ENCODE measurements at regions not wholly inside any gene's neighbourhood (a gene's known extent, or its start where the extent isn't known, plus 50 kb on each side); places are given as distances from the start of the nearest gene placed in this dataset.

DNA sequence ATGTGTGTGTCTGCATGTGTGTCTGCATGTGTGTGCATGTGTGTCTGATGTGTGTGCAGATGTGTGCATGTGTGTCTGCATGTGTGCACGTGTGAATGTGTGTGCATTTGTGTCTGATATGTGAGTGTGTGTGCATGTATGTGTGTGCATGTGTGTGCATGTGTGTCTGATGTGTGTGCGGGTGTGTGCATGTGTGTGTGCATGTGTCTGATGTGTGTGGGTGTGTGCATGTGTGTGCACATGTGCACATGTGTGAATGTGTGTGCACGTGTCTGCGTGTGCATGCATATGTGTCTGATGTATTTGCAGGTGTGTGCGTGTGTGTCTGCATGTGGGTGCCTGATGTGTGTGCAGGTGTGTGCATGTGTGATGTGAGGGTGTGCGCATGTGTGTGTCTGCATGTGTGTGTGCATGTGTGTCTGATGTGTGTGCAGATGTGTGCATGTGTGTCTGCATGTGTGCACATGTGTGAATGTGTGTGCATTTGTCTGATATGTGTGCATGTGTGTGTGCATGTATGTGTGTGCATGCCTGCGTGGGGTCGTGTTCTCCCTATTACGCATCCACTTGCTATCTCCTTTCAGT, 470.1 kb upstream of the HS6ST1 start:
- no peak for DNase-seq (ENCODE audit: extremely low read depth in 1 of 11, low read depth in 9 of 11, low spot score in 4 of 11)

DNA sequence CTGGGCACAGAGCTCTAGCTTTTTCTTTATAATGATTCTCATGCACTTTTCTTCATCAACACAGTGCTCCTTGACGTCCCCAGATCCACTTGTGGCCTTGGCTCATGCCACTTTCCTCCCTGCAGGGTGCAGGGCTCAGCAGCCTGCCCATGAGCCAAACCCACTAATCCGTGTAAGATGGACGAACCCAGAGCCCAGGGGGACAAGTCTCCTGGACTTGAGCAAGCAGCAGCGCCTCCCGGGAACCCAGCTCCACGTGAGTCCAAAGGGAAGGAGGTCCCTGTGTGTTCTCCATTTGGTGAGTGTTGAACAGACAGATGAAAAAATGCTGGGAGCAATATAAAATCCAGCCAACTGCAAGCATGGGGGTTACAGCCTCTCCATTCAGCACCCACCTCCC, 470.6 kb upstream of the HS6ST1 start:
- DNase-seq (ENCODE audit: extremely low read depth in 1 of 11, low read depth in 9 of 11, low spot score in 4 of 11), result no peak

DNA sequence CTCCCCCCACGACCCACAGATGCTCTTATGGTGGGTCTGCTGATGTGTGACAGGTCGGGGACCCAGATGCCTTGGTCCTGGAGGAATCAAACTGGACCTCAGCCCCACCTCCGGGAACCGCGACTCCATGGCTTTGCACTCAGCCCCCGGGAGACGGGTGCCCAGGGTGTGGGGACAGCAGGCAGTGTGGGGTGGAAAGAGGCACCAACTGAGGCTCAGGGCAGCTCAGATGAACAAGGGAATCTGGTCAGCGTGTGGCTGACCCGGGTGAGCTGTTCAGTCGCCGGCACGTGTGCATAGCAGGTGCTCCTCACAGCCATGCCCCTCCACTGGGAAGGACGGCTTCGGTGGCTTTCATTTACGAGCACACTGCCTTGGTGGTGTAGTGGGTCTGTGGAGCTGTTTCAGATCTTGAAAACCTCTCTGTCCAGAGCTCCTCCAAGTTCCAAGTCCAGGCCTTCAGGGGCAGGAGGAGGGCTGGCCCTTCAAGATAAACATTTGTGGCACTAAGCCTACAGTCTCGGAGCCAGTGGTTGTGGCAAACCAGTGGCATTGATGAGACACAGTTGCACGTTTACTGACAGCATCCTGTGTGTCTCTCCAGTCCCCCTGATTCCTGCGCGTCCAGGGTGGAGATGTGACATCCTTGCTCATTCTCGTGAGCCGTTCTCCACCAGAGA, 471.2 kb upstream of the HS6ST1 start:
- no peak for DNase-seq (ENCODE audit: extremely low read depth in 1 of 11, low read depth in 9 of 11, low spot score in 4 of 11)

DNA sequence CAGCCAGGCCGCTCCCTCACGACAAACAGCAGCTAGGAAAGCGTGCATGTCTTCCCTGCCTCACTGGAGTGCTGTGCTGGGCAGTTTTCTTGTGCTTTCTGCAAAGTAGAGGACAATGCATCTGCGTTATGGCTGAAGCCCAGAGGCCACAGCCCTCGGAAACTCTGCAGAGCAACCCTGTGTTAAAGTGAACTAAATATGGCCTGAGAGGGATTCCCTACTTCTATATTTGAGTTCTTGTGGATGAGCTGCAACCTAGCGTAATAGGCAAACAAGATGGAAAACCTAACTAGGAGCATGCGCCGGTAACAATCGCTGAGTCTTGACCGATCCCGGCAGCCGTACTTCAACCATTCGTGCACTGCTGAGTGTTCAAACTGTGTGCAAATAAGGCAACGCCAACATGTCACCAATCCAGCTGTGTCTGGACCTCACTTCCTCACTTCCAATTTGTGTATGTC, 471.9 kb upstream of the HS6ST1 start:
- DNase-seq (ENCODE audit: extremely low read depth in 1 of 11, low read depth in 9 of 11, low spot score in 4 of 11), result no peak

DNA sequence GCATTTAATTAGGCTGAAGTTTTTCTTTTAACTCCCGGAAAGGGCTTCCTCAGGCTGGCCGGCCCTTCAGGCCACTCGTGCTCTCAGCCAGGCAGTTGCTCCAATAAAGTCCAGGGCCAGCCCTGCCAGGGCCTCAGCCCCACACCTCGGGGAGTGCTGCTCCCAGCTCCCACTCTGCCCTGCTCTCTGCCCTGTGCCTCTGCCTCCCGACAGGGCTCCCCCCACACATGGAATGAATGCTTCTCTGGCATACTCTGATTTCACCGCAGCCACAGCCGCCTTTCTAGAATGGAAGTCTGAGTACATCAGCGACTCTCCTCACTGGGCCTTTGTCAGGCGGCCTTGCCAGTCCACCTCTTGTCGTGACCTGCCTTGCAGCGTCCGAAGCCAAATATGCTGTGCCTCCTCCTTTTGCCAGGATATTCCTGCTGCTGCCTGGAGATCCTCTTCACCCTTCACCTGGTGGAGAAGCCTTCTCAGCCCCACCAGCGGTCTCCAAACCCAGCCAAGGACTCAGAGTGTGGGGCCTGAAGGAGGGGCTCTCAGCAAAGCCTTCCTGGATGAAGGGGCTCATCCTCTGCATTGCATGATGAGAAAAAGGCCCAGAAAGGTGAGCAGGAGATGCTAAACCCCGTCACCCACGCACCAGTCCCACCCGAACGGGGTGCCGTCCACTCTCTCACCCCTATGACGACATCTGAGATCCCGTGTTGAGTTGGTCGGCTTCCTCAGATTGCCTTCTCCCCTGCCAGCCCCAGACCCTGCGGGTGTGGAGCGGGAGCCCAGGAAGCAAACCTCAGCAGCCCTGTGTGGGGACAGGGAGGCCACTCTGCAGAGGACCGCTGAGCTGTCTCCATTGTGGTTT, 472.7 kb upstream of the HS6ST1 start:
- no peak for DNase-seq (ENCODE audit: extremely low read depth in 1 of 11, low read depth in 9 of 11, low spot score in 4 of 11)

DNA sequence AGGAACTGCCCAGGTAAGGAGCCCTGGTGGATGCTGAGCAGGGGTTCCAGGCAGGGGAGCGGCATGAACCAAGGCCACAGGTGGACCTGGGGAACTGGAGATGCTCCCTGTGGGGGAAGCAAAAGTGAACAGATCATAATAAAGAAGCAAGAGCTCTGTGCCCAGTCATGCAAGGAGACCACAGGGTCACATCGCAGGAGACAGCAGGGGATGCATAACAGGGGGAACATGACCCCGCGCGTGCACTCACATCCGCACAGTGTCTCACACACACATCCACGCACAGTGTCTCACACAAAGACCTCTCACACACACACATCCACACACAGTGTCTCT, 473.3 kb upstream of the HS6ST1 start:
- DNase-seq (ENCODE audit: extremely low read depth in 1 of 11, low read depth in 9 of 11, low spot score in 4 of 11), result no peak

DNA sequence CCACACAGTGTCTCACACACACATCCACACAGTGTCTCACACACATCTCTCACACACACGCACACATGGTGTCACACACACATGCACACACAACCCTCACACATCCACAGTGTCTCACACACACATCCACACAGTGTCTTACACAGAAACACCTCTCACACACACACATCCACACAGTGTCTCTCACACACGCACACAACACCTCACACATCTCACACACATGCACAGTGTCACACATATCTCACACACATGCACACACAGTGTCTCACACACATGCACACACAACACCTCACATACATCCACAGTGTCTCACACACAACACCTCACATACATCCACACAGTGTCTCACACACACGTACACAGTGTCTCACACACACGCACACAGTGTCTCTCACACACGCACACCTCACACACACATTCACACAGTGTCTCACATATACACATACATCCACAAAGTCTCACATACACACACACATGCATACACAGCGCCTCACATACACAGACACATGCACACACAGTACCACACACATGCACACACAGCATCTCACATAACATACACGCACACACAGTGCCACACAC, 473.9 kb upstream of the HS6ST1 start:
- no peak for DNase-seq (ENCODE audit: extremely low read depth in 1 of 11, low read depth in 9 of 11, low spot score in 4 of 11)

DNA sequence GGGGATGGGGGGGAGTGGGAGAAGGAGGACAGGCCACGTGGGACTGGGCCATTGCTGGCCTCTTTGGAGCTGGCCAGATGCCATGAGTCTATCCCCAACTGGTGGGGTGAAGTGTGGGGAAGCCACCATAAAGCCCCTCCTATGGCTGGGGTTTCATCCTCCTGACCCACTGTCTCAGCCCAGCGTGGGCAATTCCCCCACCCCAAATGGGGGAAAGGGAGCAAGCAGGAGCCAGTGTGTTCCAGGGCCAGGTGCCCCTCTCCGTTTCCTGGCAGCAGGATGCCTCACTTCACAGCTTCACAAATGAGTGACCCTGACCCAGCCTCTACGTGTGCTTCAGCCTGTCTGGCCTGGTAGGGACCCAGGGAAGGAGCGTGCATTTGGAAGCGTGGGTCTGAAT, 474.7 kb upstream of the HS6ST1 start:
- DNase-seq (ENCODE audit: extremely low read depth in 1 of 11, low read depth in 9 of 11, low spot score in 4 of 11), result no peak

DNA sequence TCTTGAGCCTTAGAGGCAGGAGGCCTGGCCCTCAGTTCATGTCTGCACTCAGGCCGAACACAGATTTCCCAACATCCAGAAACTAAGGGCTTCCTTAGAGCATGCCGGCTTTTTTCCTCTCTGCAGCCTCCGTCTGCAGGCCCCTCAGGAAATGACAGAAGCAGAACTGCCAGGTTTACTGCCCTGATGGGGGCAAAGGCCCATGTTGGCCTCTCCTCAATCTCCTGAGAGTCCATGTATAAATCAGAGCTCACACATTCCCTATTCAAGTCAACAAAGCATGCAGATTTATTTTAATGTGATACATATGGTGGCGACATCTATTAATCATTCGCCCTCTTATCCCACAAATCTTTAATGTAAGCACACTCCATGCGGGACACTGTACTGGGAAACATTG, 475.6 kb upstream of the HS6ST1 start:
- peak in 1 of 11 donors; percentile 31 for DNase-seq (ENCODE audit: extremely low read depth in 1 of 11, low read depth in 9 of 11, low spot score in 4 of 11)

DNA sequence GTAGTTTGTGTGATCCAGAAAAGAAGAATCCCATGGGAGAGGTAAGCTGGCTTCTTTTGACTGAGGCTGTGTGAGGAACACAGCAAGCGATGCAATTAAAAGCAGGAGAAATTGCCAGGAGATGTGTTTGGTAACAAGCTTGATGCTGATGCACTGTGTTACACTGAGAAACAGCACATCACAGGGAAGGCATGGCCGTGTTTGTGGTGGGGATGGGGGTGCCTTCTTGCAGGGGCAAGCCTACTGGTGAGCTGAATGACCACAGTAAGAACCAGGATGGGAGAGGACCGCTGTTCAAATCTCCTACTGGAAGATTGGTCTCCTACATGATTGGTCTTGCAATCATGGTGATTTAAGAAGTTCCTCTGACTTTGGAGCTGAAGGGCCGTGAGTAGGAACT, 477.7 kb upstream of the HS6ST1 start:
- no peak for DNase-seq (ENCODE audit: extremely low read depth in 1 of 11, low read depth in 9 of 11, low spot score in 4 of 11)

DNA sequence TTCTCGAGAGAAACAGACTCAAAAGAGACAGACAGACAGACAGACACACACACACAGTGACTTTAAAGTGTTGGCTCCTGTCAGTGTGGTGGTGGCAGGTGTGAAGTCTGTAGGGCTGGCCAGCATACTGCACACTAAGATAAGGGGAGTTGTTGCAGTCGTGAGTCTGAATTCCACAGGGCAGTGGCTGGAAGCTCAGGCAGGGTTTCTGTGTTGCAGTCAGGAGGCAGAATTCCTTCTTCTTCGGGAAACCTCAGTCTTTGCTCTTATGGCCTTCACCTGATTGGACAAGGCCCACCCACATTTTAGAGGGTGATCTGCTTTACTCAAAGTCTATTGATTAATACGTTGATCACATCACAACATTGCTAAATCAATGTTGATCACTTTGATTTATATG, 478.4 kb upstream of the HS6ST1 start:
- DNase-seq (ENCODE audit: extremely low read depth in 1 of 11, low read depth in 9 of 11, low spot score in 4 of 11), result no peak

DNA sequence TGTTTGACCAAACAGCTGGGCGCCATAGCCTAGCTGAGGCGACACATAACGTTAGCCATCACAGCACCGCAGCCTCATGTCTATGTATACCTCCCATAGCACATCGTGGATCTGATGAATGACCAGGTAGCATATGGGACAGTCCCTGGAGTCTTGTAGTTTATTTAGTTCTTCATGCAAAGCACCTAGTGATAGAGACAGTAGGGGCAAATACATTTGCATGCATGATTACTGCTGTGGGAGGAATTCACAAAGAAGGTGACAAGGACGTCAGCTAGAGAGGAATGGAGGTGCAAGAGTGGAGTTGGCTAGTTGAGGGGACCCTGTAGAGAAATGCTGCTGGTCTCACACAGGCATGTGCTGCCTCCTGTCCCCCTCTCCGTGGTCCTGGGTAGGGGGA, 478.9 kb upstream of the HS6ST1 start:
- no peak for DNase-seq (ENCODE audit: extremely low read depth in 1 of 11, low read depth in 9 of 11, low spot score in 4 of 11)

DNA sequence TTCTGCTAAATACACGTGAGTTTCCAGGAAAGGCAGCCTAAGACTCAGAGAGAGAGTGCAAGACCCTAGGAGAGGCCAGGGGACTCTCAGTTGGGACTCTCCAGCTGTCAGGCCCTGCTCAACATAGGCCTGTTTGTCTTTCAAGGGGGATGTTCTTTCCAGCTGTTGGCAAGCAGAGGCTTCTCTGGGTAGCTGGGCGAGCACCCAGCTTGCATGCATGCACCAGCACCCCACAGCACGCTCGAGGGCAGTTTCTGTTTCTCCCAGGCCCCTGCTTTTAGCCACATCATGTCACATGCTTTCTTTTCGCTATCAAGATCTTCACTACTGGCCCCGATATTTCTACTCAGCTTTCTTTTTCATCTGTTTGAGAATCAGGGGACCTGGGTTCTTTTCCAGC, 479.3 kb upstream of the HS6ST1 start:
- DNase-seq (ENCODE audit: extremely low read depth in 1 of 11, low read depth in 9 of 11, low spot score in 4 of 11), result no peak

DNA sequence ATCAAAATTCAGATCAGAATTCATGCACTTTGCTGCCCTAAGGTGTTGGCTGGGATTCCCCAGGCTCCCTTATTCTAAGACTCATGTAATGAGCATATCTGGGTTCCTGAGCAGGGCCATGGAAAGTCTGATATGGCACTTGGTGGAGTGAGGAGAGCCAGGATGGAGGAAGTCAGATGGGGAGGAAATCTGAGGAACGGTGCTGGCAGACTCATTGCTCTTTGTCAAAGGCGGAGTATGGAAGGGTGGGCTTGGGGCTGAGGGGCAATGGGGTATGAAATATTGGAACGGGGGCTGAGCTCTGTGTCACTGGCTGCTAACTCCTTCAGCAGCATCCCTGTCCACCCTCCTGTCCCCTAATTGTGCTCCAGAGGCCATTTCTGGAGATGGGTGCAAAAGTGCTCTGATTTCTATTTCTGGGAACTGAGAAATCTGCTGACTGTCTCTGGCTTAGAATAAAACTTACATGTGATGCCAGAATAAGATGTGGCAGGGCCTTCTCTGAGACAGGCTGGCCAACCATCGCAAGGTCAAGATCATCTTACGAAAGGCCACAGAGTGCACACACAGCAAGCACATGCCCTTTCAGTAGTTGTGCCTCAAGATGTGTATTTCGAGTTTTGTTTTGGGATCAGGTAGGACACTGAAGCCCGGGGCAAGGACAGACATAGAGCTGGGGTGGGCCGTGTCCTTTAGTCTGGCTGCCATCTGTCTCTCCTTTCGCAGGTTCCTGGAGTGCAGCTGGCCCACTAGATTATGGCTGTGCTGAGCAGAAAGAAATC, 480.0 kb upstream of the HS6ST1 start:
- no peak for DNase-seq (ENCODE audit: extremely low read depth in 1 of 11, low read depth in 9 of 11, low spot score in 4 of 11)

DNA sequence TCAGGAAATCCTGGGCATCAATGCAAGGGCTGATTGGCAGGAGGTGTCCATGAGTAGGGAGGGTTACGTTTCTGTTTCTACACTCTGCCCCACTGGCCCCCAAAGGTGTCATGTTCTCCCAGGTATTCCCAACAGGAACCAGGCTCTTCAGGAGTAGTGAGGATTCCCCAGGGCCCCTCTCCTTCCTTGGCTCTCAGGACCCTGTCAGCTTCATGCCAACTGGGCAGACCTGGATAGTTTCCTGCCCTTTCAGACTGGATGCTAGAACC, 480.6 kb upstream of the HS6ST1 start:
- no peak for DNase-seq (ENCODE audit: extremely low read depth in 1 of 11, low read depth in 9 of 11, low spot score in 4 of 11)

DNA sequence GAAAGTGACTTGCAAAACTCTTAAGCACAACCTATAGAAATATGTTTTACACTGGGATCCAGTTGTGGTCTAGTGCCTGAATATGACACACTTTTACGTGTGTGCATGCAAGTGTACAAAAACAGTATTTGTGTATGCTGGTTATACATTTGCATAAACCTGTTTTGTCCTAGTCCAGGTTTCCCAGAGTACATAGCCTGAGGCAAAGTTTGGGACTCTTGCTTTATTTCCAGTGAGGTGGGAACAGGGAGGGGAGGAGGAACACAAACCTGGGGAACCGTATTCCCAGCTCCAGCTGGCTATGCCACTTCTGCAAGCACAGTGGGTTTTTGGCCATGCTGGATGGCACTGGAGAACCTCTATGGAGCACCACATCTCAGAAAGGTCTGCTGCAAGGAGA, 481.1 kb upstream of the HS6ST1 start:
- DNase-seq (ENCODE audit: extremely low read depth in 1 of 11, low read depth in 9 of 11, low spot score in 4 of 11), result no peak

DNA sequence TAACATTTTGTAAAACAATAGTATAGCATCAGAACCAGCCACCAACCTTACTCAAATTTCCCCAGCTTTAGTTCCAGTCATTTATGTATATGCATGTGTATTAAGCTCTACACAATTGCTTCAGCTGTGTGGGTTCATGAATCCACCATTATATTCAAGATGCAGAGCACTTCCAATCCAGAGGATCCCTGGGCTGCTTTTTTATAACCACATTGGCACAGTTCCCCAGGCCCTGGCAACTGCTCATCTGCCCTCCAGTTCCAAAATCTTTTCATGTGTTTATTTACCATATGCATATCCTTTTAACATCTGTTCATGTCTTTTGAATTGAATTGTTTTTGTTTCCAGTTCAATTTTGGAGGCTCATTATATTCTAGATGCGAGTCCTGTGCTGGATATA, 482.9 kb upstream of the HS6ST1 start:
- no peak for DNase-seq (ENCODE audit: extremely low read depth in 1 of 11, low read depth in 9 of 11, low spot score in 4 of 11)

DNA sequence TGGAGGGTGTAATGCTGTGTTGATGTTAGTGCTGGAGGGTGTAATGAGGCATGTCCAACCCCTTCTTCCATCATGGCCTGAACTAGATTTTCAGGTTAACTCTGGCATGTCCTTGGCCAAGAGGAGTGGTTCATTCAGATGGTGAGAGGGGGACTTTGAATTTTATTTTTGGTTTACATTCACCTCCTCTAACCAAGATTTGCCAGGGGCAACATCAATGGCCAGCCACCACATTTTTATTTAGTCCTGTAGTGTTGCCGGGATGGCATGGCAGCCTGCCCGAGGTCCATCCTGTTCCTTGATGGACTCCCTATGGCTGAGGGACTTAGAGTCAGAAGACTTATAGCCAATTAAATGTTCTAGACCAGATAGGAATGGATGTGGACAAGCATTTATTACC, 484.6 kb upstream of the HS6ST1 start:
- no peak for DNase-seq (ENCODE audit: extremely low read depth in 1 of 11, low read depth in 9 of 11, low spot score in 4 of 11)

DNA sequence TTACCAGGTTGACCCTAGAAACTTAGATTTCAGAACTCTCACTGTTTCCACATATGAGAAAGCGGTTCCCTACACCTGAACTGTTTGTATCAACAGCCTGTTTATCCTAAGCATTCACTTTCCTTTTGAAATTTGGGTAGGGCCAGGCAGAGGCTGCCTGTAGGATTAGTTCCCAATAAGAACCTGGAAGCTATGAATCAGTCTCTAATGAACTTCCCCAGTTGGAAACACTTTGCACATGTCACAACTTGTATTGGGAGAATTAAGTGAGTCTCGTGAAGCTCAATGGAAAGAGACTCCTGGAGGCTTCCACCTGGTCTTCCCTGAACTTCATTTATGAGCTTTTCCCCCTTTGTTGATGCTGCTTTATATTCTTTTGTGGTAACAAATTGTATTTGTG, 486.6 kb upstream of the HS6ST1 start:
- no peak for DNase-seq (ENCODE audit: extremely low read depth in 1 of 11, low read depth in 9 of 11, low spot score in 4 of 11)

DNA sequence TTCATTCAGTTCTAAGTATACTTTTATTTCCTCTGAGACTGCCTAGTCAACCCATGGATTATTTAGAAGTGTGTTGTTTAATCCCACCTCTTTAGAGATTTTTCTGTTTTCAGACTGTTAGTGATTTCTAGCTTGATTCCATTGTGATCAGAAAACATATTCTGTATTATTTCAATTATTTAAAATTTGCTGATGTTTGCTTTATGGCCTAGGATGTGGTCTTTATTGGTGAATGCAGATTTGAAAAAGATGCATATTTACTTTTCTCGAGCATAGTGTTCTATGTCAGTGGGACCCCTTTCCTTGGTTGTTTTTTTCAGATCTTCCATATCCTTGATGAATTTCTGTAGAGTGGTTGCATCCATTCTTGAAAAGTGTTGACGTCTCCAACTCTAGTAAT, 487.2 kb upstream of the HS6ST1 start:
- DNase-seq (ENCODE audit: extremely low read depth in 1 of 11, low read depth in 9 of 11, low spot score in 4 of 11), result no peak
